Prostate gland (tissue), 2 donors: ENCODE measurements at regions not wholly inside any gene's neighbourhood (a gene's known extent, or its start where the extent isn't known, plus 50 kb on each side); places are given as distances from the start of the nearest gene placed in this dataset.
"Not testable (repeated sequence)": the region's sequence is repeated elsewhere in the genome, so short reads cannot be mapped to it uniquely, and the experiment has no call there.

Experiments
- POLR2A ChIP-seq: fragments of 450-650 bp; IDR thresholded peaks from one replicate; pipeline ENCODE4 v1.6.1; 2016; ENCODE audit warnings: antibody characterized with exemption, mild to moderate bottlenecking
- TF ChIP-seq, protein P1 (sequence below), 4 experiments: fragments of 200-600 bp in 2 of 4; fragments of 450-650 bp in 2 of 4; sonication (generic) in 2 of 4; IDR thresholded peaks; 1 replicate in 3 of 4; 2 replicates in 1 of 4; pipeline ENCODE4 v1.5.1; 2016 to 2019; ENCODE audit warnings: antibody characterized with exemption in 4 of 4, mild to moderate bottlenecking in 2 of 4, moderate library complexity in 2 of 4

DNA sequence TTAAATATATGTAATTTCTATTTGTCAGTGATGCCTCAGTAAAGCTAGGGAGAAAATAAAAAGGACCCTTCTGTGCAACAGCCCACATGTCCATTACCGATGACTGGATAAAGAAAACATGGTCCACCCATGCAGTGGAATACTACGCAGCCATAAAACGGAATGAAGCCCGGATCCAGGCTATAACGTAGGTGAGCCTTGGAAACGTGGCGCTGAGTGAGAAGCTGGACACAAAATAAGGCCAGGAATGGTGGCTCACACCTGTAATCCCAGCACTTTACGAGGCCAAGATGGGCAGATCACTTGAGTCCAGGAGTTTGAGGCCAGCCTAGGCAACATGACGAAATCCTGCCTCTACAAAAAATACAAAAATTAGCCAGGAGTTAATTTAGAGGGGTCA, 98.2 kb downstream of the CRLF3 start:
- TF ChIP-seq, protein P1, sequence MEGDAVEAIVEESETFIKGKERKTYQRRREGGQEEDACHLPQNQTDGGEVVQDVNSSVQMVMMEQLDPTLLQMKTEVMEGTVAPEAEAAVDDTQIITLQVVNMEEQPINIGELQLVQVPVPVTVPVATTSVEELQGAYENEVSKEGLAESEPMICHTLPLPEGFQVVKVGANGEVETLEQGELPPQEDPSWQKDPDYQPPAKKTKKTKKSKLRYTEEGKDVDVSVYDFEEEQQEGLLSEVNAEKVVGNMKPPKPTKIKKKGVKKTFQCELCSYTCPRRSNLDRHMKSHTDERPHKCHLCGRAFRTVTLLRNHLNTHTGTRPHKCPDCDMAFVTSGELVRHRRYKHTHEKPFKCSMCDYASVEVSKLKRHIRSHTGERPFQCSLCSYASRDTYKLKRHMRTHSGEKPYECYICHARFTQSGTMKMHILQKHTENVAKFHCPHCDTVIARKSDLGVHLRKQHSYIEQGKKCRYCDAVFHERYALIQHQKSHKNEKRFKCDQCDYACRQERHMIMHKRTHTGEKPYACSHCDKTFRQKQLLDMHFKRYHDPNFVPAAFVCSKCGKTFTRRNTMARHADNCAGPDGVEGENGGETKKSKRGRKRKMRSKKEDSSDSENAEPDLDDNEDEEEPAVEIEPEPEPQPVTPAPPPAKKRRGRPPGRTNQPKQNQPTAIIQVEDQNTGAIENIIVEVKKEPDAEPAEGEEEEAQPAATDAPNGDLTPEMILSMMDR (IDR thresholded peaks at IDR 0.05): not testable (repeated sequence)
- not testable (repeated sequence) for TF ChIP-seq POLR2A
